NOMO-1 (cell line): ENCODE measurements at regions not wholly inside any gene's neighbourhood (a gene's known extent, or its start where the extent isn't known, plus 50 kb on each side); places are given as distances from the start of the nearest gene placed in this dataset.
"Not testable (repeated sequence)": the region's sequence is repeated elsewhere in the genome, so short reads cannot be mapped to it uniquely, and the experiment has no call there.

Experiments
- DNase-seq, 2 experiments: peaks; one replicate each; lab custom pipeline; 2025; ENCODE audit not compliant: unreplicated experiment in 2 of 2; lab: John Stamatoyannopoulos, UW

DNA sequence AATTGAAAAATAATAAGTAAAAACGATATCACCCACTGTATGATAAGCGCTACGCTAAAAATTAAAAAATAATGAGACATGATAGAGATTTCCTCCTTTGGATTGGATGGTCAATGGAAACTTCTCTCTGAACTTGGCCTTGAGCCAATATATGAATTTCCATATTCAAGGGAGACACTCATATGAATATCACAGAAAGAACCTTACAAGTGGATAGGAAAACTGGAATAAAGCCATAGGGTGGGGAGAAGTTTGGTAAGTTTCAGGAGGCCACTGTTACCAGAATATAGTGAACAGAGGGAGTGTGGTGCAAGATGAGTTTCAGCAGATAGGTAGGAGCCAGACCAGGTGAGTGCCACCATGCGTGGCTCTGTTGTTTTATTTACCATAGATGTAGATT is 147.2 kb downstream of the SEM1 start:
- DNase-seq, result no peak

- no peak for DNase-seq
Measured at GRCh38 chr7:96561892-96562291, 147.8 kb downstream of the SEM1 start.

GRCh38 chr7:96558530-96558929 is 151.1 kb downstream of the SEM1 start:
- no peak for DNase-seq

DNA sequence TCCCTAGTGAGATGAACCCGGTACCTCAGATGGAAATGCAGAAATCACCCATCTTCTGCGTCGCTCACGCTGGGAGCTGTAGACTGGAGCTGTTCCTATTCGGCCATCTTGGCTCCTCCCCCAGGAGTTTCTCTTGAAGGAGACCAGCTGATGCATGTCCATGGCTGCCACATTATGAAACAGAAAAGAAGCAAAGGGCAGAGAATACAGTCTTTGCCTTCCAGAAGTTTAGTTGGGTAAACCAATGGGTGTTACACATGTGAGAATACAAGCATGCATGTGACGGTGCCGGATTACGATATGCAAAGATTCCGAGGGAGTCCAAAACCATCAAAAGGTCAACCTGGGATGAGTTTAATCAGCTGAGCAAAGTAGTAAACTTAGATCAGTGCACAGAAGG is 151.6 kb downstream of the SEM1 start:
- no peak for DNase-seq

GRCh38 chr7:96557598-96557997 is 152.0 kb downstream of the SEM1 start:
- not testable (repeated sequence) for DNase-seq

DNA sequence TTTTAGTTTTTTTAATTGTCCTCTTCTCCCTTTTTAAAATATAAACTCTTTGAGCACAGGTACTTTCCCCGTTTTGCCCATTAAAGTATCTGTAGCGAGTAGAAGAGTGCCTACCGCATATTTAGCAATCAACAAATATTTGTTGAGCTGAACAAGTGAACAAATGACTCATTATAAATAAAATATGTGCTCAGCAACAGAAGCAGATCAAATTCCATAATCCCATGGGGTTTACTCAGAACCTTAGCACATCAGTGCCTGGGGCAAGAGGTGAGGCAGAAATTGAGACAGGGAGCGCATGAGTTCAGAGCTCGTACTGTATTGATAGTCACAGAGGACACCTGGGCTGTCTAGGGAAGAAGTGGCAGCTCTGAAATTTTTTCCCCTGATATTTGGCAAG is 161.0 kb downstream of the SEM1 start:
- DNase-seq, result no peak

DNA sequence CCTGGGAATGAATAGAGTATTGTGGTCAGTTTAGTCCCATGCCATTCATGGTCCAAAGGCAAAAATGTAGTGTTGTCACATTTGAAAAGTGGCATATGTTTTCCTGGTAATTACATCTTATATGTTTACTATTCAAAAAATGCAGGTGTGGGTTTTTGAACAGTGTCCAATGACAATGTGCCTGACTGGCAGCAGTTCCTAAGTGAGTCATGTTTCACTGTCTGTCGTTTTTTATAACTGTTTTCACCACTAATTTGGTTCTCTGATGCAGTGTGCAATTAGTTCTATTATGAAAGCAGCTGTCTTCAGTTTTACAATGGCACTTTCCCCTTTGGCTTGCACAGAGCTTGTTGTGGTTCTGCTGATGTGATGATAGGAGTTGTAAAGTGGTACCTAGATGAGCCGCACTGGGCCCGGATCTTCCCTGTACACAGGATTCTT is 162.3 kb downstream of the SEM1 start:
- peak; percentile 25 to 65 for DNase-seq

- no peak for DNase-seq
Measured at GRCh38 chr7:96546426-96546825, 163.2 kb downstream of the SEM1 start.

DNA sequence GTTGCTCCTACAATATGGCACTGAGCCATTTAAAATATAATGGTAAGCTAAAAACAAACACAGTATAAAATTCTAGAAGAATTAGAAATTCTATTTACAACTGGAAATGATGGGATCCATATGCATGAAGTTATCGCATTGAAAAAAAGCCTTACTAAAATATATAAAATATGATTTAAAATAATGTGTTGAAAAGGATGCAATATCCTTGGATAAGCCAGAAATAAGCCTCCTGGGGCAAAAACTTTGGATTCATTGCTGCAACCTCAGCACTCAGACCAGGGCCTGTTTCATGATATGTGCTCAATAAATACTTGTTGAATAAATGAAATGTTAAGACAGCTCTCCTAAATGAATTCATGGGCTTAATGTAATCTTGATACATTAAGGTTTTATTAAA is 170.2 kb downstream of the SEM1 start:
- DNase-seq, result no peak

DNA sequence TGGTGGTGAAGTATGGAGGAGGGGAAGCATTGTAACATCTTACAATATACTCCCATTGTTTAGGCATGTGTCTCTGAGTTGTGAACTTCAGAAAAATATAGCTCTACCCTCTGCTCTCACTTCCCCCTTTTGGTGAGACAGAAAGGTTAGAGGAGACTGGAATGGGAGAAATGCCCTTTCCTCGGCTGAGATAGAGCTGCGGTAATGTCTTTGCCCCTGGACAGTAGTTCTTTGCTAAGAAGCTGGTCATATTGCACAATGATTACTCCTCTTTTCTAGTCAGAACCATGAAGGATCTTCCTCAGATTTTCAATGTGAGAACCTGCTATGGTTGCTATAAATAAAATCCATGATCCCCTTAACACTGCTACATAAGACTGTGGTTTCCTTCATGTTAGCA is 171.0 kb downstream of the SEM1 start:
- peak; percentile 99 to 100 for DNase-seq

DNA sequence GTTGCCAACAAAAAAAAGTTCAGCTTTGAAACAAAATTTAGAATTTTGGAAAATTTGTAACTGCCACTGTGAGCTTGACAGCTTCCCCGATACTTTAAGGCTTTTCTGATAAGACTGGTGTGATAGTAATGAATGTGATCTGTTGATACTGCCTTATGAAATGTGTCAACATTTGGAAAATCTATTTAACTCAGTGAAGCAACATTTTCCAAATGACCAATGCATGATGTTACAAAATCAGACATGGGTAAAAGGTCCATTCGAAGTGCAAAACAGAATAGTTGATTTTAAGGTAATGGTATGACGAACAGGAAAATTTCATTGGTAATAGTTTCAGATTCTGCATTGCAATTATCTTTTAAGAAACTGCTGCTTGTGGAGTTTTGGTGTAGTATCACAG is 175.4 kb downstream of the SEM1 start:
- DNase-seq, result no peak

- no peak for DNase-seq
Measured at GRCh38 chr7:96532428-96532935, 177.2 kb downstream of the SEM1 start.

- no peak for DNase-seq
Measured at GRCh38 chr7:96531331-96531730, 178.3 kb downstream of the SEM1 start.

- no peak for DNase-seq
Measured at GRCh38 chr7:96530786-96531185, 178.9 kb downstream of the SEM1 start.

DNA sequence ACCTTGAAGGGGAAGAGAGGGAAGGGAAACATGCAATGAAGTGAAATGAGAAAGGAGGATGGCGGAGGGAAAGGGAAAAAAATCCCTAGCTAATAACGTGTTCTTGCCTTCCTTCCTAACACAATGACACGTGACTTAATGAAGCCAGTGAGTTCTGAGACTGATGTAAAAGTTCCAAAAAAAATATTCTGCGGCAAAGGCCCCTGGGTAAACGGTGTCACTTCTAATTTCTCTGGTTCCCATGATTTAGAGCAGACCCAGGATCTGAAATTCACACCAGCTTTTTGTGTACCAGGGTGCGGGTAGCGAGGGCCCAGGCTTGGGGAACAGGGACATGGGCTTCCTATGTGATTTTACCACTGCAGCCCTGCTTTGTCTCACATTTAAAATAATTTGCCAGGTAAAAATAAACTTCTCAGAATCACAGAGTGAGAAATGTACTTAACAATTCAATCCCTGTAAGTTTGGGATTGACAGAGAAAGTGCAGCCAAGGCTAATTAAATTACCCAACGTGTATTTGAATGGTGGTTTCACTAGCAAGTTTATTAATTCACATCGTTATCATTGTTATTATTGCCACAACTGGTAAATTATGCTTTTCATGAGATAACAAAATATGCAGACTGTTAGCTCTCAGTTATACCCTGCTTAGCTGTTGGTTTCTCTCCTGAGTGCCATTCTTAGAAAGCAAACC is 182.4 kb downstream of the SEM1 start:
- DNase-seq, result no peak

- DNase-seq, result no peak
Measured at GRCh38 chr7:96526496-96526895, 183.2 kb downstream of the SEM1 start.

- DNase-seq, result no peak
Measured at GRCh38 chr7:96521068-96521894, 188.4 kb downstream of the SEM1 start.

- DNase-seq, result peak; percentile 95 to 98
Measured at GRCh38 chr7:96508371-96508770, 186.5 kb upstream of the SLC25A13 start.

GRCh38 chr7:96503597-96503996 is 181.7 kb upstream of the SLC25A13 start:
- DNase-seq, result no peak

DNA sequence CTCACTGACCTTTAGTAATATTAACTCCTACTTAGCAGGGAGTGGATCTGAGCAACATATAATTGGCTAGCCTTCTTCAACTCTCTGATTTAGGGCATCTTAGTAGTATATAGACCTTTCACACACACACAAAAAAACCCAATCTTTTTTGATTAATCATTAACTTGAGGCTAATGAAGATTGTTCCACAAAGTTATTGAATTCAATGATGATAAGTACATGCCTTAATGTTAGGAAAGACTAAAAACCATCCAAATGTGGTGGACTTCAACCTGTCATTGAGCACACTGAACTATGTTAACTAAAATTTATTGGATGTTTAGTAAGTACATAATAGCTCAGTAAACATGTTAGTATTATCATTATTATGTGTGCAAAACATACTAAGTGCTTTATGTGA is 179.4 kb upstream of the SLC25A13 start:
- DNase-seq, result no peak

GRCh38 chr7:96499532-96499931 is 177.6 kb upstream of the SLC25A13 start:
- DNase-seq, result no peak

- DNase-seq, result no peak
Measured at GRCh38 chr7:96497567-96497966, 175.7 kb upstream of the SLC25A13 start.
